Fibroblast of lung (primary cell): ENCODE measurements at regions not wholly inside any gene's neighbourhood (a gene's known extent, or its start where the extent isn't known, plus 50 kb on each side); places are given as distances from the start of the nearest gene placed in this dataset.

Experiments
- EZH2 ChIP-seq: IDR thresholded peaks from 2 replicates; pipeline ENCODE4 v1.5.1; 2012; ENCODE audit warnings: low read length, control low read depth, mild to moderate bottlenecking; ENCODE audit errors: missing control alignments
- TF ChIP-seq, protein P1 (sequence below), 2 donors: IDR thresholded peaks in 1 of 2; conservative IDR thresholded peaks in 1 of 2; 1 replicate in 1 of 2; 2 replicates in 1 of 2; pipeline ENCODE4 v1.5.1; 2011 to 2012; ENCODE audit warnings: low read length in 2 of 2, control low read depth in 1 of 2, inconsistent platforms in 1 of 2, low read depth in 1 of 2, mild to moderate bottlenecking in 1 of 2

- TF ChIP-seq, protein P1, sequence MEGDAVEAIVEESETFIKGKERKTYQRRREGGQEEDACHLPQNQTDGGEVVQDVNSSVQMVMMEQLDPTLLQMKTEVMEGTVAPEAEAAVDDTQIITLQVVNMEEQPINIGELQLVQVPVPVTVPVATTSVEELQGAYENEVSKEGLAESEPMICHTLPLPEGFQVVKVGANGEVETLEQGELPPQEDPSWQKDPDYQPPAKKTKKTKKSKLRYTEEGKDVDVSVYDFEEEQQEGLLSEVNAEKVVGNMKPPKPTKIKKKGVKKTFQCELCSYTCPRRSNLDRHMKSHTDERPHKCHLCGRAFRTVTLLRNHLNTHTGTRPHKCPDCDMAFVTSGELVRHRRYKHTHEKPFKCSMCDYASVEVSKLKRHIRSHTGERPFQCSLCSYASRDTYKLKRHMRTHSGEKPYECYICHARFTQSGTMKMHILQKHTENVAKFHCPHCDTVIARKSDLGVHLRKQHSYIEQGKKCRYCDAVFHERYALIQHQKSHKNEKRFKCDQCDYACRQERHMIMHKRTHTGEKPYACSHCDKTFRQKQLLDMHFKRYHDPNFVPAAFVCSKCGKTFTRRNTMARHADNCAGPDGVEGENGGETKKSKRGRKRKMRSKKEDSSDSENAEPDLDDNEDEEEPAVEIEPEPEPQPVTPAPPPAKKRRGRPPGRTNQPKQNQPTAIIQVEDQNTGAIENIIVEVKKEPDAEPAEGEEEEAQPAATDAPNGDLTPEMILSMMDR (conservative IDR thresholded peaks at IDR 0.05 in 1 of 2, IDR thresholded peaks at IDR 0.05 in 1 of 2; ENCODE audit: low read depth in 1 of 2, low read length in 2 of 2), result no peak
- no peak for TF ChIP-seq EZH2
Measured at GRCh38 chr5:125778791-125779190, 644.4 kb upstream of the GRAMD2B start.
